ENCODE measurements at regions not wholly inside any gene's neighbourhood (a gene's known extent, or its start where the extent isn't known, plus 50 kb on each side); places are given as distances from the start of the nearest gene placed in this dataset.

DNA sequence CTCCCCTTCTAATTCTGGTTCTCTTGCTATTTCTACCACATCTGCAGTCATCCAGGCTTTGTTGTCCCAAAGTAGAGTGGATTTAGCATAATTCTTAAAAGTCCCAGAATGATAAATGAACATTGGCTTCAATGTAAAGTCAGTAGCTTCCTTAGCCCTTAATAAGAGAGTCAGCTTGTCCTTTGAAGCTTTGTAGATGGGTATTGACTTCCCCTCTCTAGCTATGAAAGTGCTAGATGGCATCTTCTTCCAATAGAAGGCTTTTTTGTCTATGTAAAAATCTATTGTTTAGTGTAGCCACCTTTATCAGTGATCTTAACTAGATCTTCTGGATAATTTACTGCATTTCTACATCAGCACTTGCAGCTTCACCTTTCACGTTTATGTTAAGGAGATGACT lies 181.4 kb upstream of the B3GALT2 start:
- ATAC-seq (ENCODE audit: insufficient read depth, low FRiP score) = no peak
- Histone ChIP-seq H3K27ac (ENCODE audit: low read depth in 1 of 2, low read length in 1 of 2) (no peak overlapping the region), H3K9me3 (ENCODE audit: control insufficient read depth in 4 of 4, insufficient read depth in 3 of 4, low read length in 3 of 4) (no peaks in the 10 kb centered on the region), H3K36me3 (ENCODE audit: control insufficient read depth in 4 of 4, insufficient read depth in 4 of 4, low read length in 4 of 4) (peaks cover 0 to 3% (median 0%) of the 10 kb centered on the region in 4 donors), H3K4me3 (no peak overlapping the region), H3K4me1 (ENCODE audit: control insufficient read depth in 5 of 5, insufficient read depth in 5 of 5, low read length in 5 of 5) (peaks cover 0 to 2% (median 0%) of the 10 kb centered on the region in 5 donors), H3K9ac (ENCODE audit: insufficient read depth in 1 of 2, low read length in 2 of 2) (peak overlapping the region in 1 of 2 donors; percentile 6), H3K27me3 (ENCODE audit: control insufficient read depth in 3 of 3, insufficient read depth in 3 of 3, low read length in 2 of 3) (no peaks in the 10 kb centered on the region)
- no peak for DNase-seq
- TF ChIP-seq, protein P1, sequence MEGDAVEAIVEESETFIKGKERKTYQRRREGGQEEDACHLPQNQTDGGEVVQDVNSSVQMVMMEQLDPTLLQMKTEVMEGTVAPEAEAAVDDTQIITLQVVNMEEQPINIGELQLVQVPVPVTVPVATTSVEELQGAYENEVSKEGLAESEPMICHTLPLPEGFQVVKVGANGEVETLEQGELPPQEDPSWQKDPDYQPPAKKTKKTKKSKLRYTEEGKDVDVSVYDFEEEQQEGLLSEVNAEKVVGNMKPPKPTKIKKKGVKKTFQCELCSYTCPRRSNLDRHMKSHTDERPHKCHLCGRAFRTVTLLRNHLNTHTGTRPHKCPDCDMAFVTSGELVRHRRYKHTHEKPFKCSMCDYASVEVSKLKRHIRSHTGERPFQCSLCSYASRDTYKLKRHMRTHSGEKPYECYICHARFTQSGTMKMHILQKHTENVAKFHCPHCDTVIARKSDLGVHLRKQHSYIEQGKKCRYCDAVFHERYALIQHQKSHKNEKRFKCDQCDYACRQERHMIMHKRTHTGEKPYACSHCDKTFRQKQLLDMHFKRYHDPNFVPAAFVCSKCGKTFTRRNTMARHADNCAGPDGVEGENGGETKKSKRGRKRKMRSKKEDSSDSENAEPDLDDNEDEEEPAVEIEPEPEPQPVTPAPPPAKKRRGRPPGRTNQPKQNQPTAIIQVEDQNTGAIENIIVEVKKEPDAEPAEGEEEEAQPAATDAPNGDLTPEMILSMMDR (IDR thresholded peaks at IDR 0.05; ENCODE audit: control extremely low read depth, extremely low read depth) = no peak
- 19 to 20% methylated on average over 1 of the region's 1 CpG for whole genome bisulfite sequencing, 2 donors

DNA sequence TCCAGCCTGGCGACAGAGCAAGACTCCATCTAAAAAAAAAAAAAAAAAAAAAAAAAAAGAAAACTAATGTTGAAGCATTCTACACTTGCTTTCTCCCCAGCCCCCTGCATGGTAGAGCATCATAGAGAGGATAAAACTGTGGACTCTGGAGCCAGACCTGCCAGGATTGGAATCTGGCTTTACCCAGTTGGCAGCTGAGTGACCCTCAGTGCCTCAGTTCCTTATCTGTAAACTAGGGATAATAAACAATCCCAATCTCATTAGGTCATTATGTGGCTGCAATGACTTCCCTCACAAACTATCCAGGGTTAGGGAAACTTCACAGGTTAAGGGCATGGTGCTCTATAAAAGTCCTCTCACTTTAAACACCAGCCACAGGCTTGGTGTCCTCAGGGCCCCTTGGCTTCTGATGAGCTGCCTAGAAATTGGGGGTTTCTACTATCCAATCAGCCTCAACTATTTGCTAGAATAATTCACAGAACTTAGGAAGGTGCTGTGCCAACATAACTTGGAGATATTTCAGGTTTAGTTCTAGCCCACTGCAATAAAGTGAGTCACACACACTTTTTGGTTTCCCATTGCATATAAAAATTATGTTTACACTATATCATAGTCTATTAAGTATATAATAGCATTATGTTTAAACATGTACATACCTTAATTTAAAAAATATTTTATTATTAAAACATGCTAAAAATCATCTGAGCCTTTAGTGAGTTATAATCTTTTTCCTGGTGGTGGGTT lies 180.5 kb upstream of the B3GALT2 start:
- no peak overlapping the region for H3K27ac ChIP-seq (ENCODE audit: low read depth in 1 of 2, low read length in 1 of 2)
- no peaks in the 10 kb centered on the region for H3K27me3 ChIP-seq (ENCODE audit: control insufficient read depth in 3 of 3, insufficient read depth in 3 of 3, low read length in 2 of 3)
- TF ChIP-seq, protein P1 (IDR thresholded peaks at IDR 0.05; ENCODE audit: control extremely low read depth, extremely low read depth) = no peak
- peaks cover 0 to 3% (median 0%) of the 10 kb centered on the region in 4 donors for H3K36me3 ChIP-seq (ENCODE audit: control insufficient read depth in 4 of 4, insufficient read depth in 4 of 4, low read length in 4 of 4)
- peaks cover 0 to 2% (median 0%) of the 10 kb centered on the region in 5 donors for H3K4me1 ChIP-seq (ENCODE audit: control insufficient read depth in 5 of 5, insufficient read depth in 5 of 5, low read length in 5 of 5)
- no peaks in the 10 kb centered on the region for H3K9me3 ChIP-seq (ENCODE audit: control insufficient read depth in 4 of 4, insufficient read depth in 3 of 4, low read length in 3 of 4)
- no peak overlapping the region for H3K4me3 ChIP-seq
- 100% methylated on average over 1 of the region's 1 CpG; no CpG with 5 or more reads in 1 of the 2 donors for WGBS, 2 donors
- no peak for ATAC-seq (ENCODE audit: insufficient read depth, low FRiP score)
- no peak for DNase-seq
- H3K9ac ChIP-seq (ENCODE audit: insufficient read depth in 1 of 2, low read length in 2 of 2) = no peak overlapping the region

DNA sequence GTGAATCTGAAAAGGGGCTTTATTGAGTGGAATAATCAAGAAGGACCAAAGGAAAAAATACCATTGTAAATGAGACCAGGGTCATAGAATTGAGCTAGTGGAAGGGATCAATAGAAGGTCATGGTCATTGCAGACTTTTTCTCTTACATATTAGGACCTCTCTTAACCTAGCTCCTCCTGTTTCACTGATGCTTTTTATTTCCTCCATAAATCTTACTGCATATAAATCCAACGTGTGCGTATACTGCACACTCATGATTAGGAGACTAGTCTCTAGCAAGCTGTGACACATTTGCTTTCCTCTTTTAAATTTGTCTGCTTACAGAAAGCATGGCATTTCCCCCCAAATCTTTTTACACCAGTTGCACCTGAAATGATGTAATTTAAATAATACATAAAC lies 179.6 kb upstream of the B3GALT2 start:
- H3K36me3 ChIP-seq (ENCODE audit: control insufficient read depth in 4 of 4, insufficient read depth in 4 of 4, low read length in 4 of 4) = peaks cover 0 to 3% (median 0%) of the 10 kb centered on the region in 4 donors
- 78 to 87% methylated on average over 2 of the region's 2 CpGs for WGBS, 2 donors
- no peaks in the 10 kb centered on the region for H3K9me3 ChIP-seq (ENCODE audit: control insufficient read depth in 4 of 4, insufficient read depth in 3 of 4, low read length in 3 of 4)
- no peak for ATAC-seq (ENCODE audit: insufficient read depth, low FRiP score)
- no peak overlapping the region for H3K4me3 ChIP-seq
- TF ChIP-seq, protein P1 (IDR thresholded peaks at IDR 0.05; ENCODE audit: control extremely low read depth, extremely low read depth) = no peak
- H3K4me1 ChIP-seq (ENCODE audit: control insufficient read depth in 5 of 5, insufficient read depth in 5 of 5, low read length in 5 of 5) = peaks cover 0 to 2% (median 0%) of the 10 kb centered on the region in 5 donors
- no peak overlapping the region for H3K9ac ChIP-seq (ENCODE audit: insufficient read depth in 1 of 2, low read length in 2 of 2)
- H3K27ac ChIP-seq (ENCODE audit: low read depth in 1 of 2, low read length in 1 of 2) = no peak overlapping the region
- no peaks in the 10 kb centered on the region for H3K27me3 ChIP-seq (ENCODE audit: control insufficient read depth in 3 of 3, insufficient read depth in 3 of 3, low read length in 2 of 3)
- no peak for DNase-seq

Measured in lung (tissue), 11 donors.